HG02943 (cell line): ENCODE measurements at regions not wholly inside any gene's neighbourhood (a gene's known extent, or its start where the extent isn't known, plus 50 kb on each side); places are given as distances from the start of the nearest gene placed in this dataset.
A peak's percentile ranks its signal among the peaks of the same experiment; 100 is the strongest.

Source experiments
- ATAC-seq: cut with Tn5 transposase; IDR thresholded peaks from one replicate; pipeline ENCODE4 v1.9.1; 2021; ENCODE audit warnings: mild to moderate bottlenecking, low read depth, moderate library complexity; ENCODE audit not compliant: unreplicated experiment

- no peak for ATAC-seq
These were observed 282.4 kb upstream of the THSD7B start for GRCh38 chr2:136482966-136483365.

DNA sequence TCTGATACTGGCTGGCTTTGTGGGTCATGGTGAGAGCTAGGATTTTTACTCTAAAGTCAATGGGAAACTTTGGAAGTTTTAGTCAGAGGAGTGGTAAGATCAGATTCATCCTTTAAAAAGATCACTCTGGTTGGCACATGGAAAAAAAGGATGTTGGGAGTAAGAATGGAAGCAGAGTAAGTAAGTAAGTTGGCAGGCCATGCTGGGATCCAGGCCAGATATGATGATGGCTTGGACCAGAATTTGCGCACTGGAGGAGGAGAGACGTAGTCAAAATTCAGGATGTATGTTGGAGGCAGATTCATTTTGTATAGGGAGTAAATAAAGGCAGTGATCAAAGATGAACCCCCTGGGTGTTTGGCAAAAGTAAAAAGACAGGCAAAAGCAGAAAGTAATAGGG is 283.3 kb upstream of the THSD7B start:
- no peak for ATAC-seq

- ATAC-seq, result no peak
These were observed 285.6 kb upstream of the THSD7B start for GRCh38 chr2:136479696-136480095.

DNA sequence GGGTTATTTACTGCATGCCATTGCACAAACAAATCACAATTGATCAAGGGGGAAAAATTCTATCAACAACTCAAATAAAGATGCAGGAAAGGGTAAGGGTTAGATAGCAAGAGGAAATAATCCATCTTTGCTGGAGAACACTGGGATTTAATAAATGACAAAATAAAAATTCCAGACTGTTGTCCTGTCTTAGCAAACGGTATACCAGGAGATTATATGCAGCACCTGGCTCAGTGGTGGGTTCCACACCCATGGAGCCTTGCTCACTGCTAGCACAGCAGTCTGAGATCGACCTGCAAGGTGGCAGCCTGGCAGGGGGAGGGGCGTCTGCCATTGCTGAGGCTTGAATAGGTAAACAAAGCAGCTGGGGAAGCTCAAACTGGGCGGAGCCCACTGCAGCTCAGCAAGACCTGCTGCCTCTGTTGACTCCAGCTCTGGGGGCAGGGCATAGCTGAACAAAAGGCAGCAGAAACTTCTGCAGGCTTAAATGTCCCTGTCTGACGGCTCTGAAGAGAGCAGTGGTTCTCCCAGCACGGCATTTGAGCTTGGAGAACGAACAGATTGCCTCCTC is 296.5 kb upstream of the THSD7B start:
- ATAC-seq, result no peak

- ATAC-seq, result no peak
These were observed 312.8 kb upstream of the THSD7B start for GRCh38 chr2:136452528-136452927.

- ATAC-seq, result no peak
These were observed 316.2 kb upstream of the THSD7B start for GRCh38 chr2:136448986-136449780.

- no peak for ATAC-seq
These were observed 316.9 kb upstream of the THSD7B start for GRCh38 chr2:136448432-136448831.

DNA sequence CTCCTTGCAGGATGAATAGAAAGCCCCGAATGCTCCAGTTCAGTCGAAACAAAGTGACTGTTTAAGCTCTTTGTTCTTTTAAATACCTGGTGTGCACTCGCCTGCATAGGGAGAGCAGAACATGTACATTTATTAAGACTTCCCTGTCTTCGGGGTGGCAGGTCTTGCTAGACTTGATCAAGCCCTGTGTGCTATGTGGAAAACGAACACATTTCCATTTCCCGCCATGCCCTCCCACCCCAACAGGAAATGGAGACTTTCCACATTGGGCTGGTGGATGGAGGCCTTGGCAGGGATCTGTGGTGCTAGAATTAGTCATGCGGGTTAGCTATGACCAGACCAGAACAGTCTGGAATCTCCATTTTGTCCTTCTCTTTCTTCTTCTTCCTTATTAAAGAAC is 321.0 kb upstream of the THSD7B start:
- no peak for ATAC-seq

GRCh38 chr2:136443661-136444060 is 321.7 kb upstream of the THSD7B start:
- no peak for ATAC-seq

DNA sequence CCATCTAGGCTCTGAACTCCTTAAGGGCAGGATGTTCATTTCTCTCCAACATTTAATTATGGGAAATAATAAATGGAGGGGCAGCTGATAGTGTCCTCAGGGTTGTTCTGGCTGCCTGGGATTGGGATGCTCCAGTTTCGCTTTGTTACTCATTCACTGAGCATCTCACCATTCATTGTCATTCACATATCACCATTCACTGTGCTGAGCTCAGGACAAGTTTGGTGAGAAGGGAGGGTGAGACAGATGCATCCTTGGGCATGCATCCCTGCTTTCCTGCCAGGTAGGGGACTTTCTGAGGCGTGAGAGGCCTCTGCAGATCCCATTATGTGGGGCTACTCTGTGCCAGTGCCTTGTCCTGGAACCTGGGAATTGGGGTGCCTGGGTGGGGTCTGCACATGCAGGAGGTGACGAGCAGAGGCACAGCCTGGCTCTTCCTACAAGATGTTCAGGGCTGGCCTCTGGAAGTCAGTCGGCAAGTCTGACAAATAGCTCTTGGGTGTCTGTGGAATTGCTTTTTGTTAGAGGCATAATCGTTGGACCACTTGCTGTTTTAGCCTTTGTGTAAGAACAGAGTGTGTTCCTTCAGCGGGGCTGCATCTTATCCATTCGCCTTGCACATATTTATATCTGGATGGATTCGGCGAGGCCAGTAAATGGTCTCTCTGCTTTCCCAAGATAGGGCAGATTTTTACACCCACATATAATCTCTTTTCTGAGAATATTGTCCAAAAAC is 323.2 kb upstream of the THSD7B start:
- no peak for ATAC-seq

DNA sequence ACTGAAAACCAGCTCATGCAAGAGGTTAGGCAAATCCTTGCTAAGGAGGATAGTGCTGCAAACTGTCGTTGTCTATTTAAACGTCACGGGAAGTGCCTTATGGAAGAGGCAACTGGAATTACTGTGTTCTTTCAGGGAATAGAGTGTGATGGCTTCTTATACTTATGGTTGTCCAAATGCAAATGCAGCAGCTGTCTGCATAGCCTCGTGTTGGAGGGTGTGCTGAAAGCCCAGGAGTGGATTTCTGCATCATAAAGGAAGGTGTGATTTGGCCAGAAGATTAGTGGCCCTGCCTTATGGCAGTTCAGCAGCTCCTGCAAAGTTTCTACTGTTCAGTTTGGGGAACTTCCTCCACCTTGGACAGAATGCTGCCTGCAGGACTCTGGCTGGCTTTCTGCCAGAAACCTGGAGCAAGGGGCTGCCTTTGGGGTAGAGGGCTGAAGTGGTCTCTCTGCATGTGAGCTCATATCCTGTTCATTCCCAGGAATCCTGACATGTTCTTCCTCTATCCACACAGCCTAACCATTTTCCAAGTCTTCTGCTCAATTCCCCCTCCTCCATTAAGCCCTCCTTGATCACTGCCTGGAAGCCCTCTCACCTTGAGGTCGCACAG is 321.2 kb upstream of the CXCR4 start:
- no peak for ATAC-seq

GRCh38 chr2:136437461-136437860 is 319.5 kb upstream of the CXCR4 start:
- ATAC-seq, result no peak

GRCh38 chr2:136436936-136437335 is 319.0 kb upstream of the CXCR4 start:
- no peak for ATAC-seq

DNA sequence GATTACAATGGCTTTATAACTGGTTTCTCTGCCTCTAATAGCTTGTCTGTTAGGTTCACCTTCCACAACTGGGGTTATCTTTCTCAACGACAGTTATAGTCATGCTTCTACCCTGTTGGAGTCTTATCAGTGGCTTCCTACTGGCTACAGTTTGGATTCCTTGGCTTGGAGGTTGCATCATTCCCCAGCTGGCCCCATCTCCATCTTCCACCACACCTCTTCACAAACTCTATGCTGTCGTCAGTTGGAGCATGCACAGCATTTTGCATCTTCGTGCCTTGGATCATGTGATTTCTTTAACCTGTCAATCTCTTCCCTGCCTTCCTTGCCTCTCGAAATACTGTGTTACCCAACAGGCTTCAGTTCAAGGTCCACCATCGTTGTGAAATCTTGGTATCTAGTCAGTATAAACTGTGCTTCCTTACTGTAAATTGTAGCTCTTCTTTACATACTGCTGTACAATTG is 316.3 kb upstream of the CXCR4 start:
- no peak for ATAC-seq

GRCh38 chr2:136433261-136433660 is 315.3 kb upstream of the CXCR4 start:
- ATAC-seq, result no peak

DNA sequence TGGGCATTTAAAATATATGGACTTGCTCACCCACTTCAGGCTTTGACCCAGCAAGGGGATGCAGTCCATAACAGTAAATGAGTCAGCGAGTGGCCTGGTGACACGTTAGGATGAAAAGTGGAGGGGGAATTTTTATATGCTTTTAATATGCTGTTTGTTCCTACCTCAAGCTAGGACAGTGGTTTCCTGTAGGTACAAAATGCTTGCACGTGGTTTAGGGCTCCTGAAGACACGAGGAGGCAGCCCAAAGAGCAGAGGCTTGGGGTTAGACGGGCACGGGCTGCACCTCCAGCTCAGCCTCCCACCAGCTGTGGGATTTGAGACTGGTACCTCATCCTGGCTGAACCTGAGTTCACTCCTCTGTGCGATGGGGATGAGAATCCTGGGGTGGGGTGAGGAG is 306.2 kb upstream of the CXCR4 start:
- no peak for ATAC-seq

DNA sequence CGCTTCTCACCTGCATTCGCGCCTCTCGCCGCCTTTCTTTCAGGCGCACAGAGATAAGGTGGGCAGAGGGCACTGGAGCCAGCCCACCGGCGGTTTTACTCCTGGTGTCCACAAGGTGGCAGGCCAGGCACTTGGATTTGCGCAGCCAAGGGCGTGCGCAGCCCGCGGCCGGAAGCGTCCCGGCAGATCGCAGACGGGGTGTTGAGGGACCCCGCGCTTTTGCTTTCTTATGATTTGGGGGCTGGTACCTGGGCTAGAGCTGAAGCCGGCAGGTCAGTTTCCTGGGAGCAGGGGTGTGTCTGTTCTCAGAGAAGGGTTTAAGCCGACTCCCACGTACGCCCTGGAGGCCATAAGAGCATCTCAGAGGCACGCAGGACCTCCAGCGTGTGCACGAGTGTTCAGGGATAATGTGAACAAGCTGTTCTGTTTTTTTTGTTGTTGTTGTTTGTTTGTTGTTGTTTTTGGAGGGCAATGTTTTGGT is 305.6 kb upstream of the CXCR4 start:
- ATAC-seq, result peak; percentile 99

- no peak for ATAC-seq
These were observed 304.6 kb upstream of the CXCR4 start for GRCh38 chr2:136422512-136422911.

GRCh38 chr2:136420346-136420745 is 302.4 kb upstream of the CXCR4 start:
- no peak for ATAC-seq

- no peak for ATAC-seq
These were observed 294.0 kb upstream of the CXCR4 start for GRCh38 chr2:136411946-136412345.

DNA sequence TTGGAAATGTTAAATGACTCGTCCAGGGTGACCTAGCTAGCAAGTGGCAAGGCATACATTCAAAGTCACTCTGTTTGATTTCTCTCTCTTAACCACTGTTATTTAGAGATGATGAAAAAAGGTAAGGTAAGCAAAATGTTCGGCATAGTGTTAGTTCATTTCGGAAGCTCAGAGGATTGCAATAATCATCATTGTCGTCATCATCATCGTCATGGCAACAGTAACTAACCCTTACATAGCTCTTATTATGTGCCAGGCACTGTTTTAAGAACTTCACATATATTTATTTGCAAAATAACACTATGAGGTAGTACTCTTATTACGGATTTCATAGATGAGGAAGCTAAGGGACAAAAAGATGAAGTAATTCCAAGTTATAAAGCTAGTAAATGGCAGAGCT is 292.7 kb upstream of the CXCR4 start:
- ATAC-seq, result no peak
